Astrocyte of the spinal cord (primary cell): ENCODE measurements at regions not wholly inside any gene's neighbourhood (a gene's known extent, or its start where the extent isn't known, plus 50 kb on each side); places are given as distances from the start of the nearest gene placed in this dataset.

Source experiments
- DNase-seq: peaks from one replicate; pipeline ENCODE4 v3.0.0; 2011; ENCODE audit warnings: low read depth, low spot score
- H3K4me3 ChIP-seq: 2 replicates; pipeline ENCODE4 v1.5.1; 2011; ENCODE audit warnings: low read depth, mild to moderate bottlenecking, low read length, moderate library complexity
- CTCF ChIP-seq: IDR thresholded peaks from 2 replicates; pipeline ENCODE4 v1.5.1; 2012; ENCODE audit warnings: low read depth, mild to moderate bottlenecking, low read length, inconsistent platforms
- in situ Hi-C: cut with HindIII; loops from 2 replicates; pipeline ENCODE4 v1.10.0; 2017; ENCODE audit warnings: low sequenced_read_pairs

GRCh38 chr10:91162495-91163268 lies 57.8 kb upstream of the PCGF5 start:
- in situ Hi-C loops, result no loop called here
- TF ChIP-seq CTCF, result no peak
- peak overlapping the region; percentile 67 for H3K4me3 ChIP-seq
- DNase-seq, result peak; percentile 39

- TF ChIP-seq CTCF, result no peak
- in situ Hi-C loops, result no loop called here
Observed at GRCh38 chr10:91163269-91163868, 57.1 kb upstream of the PCGF5 start.

GRCh38 chr10:91163869-91164474 lies 56.5 kb upstream of the PCGF5 start:
- peak; percentile 85 for DNase-seq
- in situ Hi-C loops, result no loop called here
- peak overlapping the region; percentile 67 for H3K4me3 ChIP-seq
- no peak for TF ChIP-seq CTCF

More at GRCh38 chr10:91163269-91163868, 57.1 kb upstream of the PCGF5 start:
- DNase-seq, result peak; percentile 64
- H3K4me3 ChIP-seq, result peak overlapping the region; percentile 67

GRCh38 chr10:91164520-91165065 lies 55.9 kb upstream of the PCGF5 start:
- H3K4me3 ChIP-seq, result peak overlapping the region; percentile 67
- DNase-seq, result peak; percentile 22
- no peak for TF ChIP-seq CTCF
- in situ Hi-C loops, result no loop called here

- DNase-seq, result no peak
- in situ Hi-C loops, result no loop called here
- no peak overlapping the region for H3K4me3 ChIP-seq
- TF ChIP-seq CTCF, result no peak
Observed at GRCh38 chr10:91167406-91167805, 53.1 kb upstream of the PCGF5 start.

- no peak for DNase-seq
- in situ Hi-C loops, result no loop called here
- no peak for TF ChIP-seq CTCF
- H3K4me3 ChIP-seq, result no peak overlapping the region
Observed at GRCh38 chr10:91170418-91170817, 50.0 kb upstream of the PCGF5 start.
